Caki2 (cell line): ENCODE measurements at regions not wholly inside any gene's neighbourhood (a gene's known extent, or its start where the extent isn't known, plus 50 kb on each side); places are given as distances from the start of the nearest gene placed in this dataset.
"Not testable (repeated sequence)": the region's sequence is repeated elsewhere in the genome, so short reads cannot be mapped to it uniquely, and the experiment has no call there.

Experiments used
- DNase-seq: peaks from one replicate; pipeline ENCODE4 v3.0.0-alpha.2; 2015; ENCODE audit warnings: low read depth
- in situ Hi-C: cut with HindIII; loops from 2 replicates; pipeline ENCODE4 v1.10.0; 2016; ENCODE audit warnings: low sequenced_read_pairs, low pct_unique_long_range_greater_than_20kb, mixed read lengths

DNA sequence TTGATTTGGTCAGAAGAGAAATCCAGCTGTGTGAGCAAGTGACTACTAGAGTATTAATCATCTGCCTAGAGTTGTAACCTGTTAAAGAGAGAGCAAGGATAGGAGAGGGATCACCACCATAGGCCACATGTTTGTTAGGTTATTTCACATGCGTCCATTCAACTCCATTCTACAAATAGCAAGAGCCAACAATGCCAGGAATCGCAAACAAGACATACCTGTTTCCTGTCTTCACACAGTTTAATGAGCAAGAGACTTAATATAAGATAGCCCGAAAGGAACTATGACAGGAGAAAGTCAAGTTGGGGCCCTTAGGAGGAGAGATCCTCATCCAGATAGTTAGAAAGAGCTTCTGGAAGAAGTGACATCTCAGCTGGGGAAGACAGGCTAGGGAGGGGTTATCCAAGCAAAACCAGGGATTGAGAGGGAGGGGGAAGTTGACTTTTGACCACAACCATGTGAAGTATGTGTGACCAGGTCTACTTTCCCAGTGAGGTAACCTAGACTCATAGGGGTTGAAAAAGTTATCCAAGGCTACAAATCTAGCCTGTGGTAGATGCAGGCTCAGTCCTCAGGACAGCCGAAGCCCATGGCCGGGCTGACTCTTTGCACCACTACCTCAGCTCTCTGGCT, 147.4 kb downstream of the ALDH8A1 start:
- peak; percentile 84 for DNase-seq
- in situ Hi-C loops = no loop called here

DNA sequence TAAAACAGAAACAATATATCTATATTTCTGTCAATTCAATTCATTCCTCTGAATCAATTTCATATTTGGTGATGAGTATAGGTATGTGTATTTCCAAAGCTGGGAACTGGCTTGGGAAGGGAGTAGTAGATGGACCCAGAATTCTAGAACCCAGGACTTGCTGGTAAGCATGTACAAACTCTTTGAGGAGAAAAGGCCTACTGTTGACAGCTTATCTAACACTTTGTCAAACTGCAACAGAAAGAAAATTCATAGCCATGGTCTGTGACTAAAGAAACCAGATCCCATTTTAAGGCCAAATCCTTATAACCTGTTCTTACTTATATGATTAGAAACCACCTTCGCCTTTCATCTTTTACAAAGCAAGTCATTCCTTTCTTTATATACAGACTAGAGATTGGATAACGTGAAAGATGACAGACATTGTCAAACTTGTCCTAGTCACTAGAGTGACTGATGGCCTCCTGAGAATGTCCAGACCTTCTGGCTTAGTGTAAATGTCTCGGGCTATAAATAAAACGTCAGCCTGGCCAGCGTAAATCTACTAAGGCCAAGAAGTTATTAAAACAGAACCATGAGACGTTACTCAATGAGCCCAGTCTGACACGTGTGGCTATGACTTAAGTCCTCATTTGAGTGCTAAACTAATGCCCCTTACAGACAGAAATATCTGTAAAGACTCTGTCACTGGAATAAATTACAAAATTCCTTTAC, 152.3 kb downstream of the ALDH8A1 start:
- DNase-seq = no peak
- in situ Hi-C loops = no loop called here

DNA sequence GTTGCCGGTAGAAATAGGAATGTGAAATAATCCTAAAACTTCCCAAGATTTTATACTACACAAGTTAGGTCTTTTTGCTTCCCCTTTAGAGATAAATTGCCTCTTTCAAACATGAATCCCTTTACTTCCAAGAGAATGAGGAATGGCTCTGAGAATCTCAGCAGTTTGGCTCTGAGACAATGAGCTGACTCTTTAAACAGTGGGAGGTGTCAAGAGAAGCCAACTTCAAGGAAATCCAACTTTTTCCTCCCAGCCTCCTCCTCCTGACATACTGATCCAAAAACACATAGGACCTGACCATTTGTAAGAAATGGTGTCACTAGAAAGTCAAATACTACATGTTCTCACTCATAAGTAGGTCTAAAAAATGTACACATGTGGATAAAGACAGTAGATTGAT, 154.2 kb downstream of the ALDH8A1 start:
- in situ Hi-C loops = no loop called here
- DNase-seq = no peak

DNA sequence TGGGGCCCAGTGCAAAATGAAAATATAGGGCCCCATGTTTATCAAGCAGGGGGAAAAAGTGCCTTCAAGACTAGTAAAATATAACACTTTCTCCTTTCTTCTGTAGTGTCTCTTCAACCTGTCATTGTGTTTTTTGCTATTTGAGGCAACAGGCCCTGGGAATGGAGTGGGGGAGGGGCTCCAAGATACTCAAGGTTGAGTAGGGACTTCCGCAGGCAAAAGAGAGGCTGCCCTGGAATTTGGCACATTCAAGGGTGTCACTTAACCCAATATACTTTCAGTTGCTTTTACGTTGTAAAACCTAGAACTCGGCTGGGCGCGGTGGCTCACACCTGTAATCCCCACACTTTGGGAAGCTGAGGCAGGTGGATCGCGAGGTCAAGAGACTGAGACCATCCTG, 154.9 kb downstream of the ALDH8A1 start:
- in situ Hi-C loops = no loop called here
- no peak for DNase-seq

DNA sequence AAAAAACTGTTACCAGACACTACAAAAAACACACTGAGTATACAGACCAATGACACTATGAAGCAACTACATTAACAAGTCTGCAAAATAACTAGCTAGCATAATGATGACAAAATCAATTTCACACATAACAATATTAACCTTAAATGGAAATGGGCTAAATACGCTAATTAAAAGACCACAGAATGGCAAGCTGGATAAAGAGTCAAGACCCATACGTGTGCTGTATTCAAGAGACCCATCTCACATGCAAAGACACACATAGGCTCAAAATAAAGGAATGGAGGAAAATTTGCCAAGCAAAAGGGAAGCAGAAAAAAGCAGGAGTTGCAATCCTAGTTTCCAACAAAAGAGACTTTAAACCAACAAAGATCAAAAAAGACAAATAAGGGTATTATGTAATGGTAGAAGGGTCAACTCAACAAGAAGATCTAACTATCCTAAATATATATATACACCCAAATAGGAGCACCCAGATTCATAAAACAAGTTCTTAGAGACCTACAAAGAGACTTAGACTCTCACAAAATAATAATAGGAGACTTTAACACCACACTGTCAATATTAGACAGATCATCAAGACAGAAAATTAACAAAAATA, 158.6 kb downstream of the ALDH8A1 start:
- DNase-seq, in situ Hi-C loops: not testable (repeated sequence)

DNA sequence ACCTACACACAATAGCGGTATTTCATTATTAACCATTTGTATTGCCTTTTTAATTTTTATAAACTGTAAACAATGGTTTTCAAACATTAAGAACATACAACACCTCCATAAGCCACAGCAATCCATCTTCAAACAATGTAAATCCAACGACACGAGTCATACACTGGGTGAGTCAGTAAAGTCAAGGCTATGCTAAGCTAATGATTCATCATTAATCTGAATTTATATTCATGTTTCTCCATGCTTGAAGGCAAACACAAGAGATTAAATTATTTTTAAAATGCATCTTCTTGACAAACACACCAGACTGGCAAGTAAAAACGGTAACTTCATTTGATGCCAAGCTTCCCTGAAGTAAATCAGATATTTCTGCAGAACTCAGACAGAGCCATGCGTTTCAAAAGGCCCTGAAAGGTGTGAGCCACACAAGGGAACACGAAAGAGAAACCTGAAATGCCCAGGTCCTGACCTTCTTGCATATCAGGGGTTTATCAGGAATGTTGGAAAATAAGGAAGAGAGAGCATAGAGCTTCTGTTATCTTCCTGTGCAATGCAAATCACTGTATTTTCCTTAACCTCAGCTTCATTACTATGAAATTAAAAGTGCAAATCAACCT, 162.5 kb downstream of the ALDH8A1 start:
- DNase-seq = peak; percentile 41
- in situ Hi-C loops = no loop called here

DNA sequence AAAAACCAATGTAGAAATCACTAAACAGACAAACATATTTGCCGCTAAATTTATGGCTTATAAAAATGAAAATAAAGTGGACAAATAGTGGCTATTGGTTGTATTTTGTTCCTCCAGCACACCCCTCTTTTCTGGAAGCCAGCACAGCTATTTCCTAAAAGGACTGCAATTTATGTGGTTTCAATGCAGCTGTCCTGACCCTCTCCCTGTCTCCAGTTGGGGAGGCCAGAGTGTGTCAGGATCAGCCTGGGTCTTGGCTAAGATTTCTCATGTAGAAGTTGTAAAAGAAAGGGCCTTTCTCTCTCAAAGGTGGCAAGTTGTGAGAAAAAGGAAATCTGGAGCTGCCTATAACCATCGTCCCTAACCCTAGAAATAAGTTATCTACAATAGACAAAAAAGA, 165.6 kb downstream of the ALDH8A1 start:
- no peak for DNase-seq
- in situ Hi-C loops = no loop called here

DNA sequence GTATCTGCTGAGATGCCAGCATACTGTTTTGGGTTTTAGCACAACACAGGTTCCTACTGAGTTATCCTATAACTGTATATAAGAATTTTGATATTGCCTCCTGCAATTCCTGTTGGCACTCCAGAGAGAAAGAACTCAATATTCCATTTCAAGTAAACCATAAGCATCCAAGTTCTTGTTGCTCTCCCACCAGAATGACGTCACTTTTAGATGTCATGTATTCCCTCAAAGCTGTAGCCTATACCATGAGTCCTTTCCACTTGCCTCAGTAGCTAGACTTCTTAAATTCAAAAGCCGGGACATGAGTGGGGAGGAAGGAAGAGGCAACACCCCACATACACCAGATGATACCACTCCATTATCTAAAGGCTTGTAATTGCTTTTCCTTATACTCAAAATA, 171.5 kb downstream of the ALDH8A1 start:
- in situ Hi-C loops = no loop called here
- DNase-seq = no peak

DNA sequence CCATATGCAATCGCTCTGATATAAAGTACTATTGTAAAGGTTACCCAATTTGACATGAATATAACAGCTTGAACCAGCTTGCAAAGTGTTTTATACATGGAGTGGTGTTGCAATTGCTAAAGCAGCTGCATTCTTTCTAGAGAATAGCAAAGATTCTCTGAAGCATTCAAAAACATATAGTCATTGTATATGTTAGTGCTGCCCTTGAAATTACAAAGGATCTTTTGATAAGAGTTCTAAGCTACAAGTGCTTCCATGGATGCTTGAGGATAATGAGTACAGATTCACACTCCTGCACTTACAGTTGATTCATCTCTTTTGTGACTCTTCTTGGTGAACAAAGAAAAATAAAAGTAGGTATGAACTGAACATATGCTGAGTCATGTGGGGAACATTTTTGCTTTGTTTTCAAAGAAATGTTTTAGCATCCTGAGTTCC, 175.7 kb downstream of the ALDH8A1 start:
- peak; percentile 59 for DNase-seq
- in situ Hi-C loops = no loop called here

DNA sequence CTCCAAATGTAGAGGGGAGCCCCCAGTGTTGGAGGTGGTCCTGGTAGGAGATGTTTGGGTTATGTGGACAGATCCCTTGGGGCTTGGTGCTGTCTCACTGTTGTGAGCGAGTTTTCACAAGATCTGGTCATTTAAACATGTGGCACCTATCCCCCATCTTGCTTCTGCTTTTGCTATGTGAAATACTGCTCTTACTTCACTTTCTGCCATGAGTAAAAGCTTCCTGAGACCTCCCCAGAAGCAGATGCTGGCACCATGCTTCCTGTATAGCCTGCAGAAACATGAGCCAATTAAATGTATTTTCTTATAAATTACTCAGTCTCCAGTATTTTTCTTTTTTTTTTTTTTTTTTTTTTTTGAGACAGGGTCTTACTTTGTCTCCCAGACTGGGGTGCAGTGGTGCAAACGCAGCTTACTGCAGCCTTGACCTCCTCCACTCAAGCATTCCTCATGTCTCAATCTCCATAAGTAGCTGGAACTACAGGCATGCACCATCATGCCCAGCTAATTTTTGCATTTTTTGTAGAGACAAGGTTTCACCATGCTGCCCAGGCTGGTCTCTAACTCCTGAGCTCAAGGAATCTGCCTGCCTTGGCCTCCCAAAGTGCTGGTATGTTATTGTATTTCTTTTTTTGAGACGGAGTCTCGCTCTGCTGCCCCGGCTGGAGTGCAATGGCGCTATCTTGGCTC, 177.1 kb downstream of the ALDH8A1 start:
- no peak for DNase-seq
- in situ Hi-C loops = no loop called here

DNA sequence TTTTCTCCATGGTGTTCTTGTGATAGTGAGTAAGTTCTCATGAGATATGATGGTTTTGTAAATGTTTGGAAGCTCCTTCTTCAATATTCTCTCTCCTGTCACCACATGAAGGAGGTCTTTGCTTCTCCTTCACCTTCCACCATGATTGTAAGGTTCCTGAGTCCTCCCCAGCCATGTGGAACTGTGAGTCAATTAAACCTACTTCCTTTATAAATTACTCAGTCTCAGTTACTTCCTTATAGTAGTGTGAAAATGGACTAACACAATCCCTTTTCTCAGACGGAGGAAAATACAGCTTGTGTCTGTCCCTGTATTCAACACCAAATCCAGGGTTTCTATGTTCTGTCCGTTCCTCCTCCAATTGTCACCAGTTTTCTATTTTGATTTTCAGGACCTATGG, 181.0 kb downstream of the ALDH8A1 start:
- no peak for DNase-seq
- in situ Hi-C loops = no loop called here

DNA sequence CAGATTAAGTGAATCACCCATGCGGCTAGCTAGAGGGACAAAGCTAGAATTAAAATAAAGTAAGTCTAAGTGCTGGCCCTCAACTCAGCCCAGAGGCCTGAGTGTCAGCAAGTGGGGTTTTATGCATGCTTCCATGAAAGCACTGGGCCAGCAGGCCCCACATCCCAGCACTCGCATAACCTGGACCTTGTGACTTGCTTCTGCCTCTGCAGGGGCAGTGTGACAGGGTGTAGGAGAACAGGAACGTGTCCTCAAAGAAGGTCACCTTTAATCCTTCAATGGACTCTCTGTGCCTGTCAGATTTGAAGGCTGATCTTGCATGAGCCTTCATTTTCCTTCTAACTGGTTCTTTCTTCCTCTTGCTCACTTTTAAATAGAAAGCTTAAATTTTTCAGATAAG, 183.4 kb downstream of the ALDH8A1 start:
- in situ Hi-C loops = no loop called here
- DNase-seq = no peak

DNA sequence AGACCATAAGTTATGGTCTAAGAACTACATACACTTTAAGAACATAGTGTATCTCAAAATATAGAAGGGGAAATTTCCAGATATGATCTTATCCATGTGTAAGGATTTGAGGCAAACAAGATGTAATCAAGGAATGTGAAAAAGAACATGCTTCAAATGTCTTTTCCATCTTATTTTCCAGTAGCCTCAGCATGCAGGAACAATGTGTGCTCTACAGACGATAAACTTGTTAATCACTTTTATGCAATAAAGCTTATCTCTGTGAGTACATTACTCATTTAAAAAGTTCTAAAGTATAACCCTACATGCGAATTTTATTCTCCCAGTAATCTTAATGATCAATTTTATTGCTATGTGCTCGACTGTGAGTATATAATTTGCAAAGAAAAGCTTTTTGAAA, 185.2 kb downstream of the ALDH8A1 start:
- in situ Hi-C loops = no loop called here
- DNase-seq = no peak

DNA sequence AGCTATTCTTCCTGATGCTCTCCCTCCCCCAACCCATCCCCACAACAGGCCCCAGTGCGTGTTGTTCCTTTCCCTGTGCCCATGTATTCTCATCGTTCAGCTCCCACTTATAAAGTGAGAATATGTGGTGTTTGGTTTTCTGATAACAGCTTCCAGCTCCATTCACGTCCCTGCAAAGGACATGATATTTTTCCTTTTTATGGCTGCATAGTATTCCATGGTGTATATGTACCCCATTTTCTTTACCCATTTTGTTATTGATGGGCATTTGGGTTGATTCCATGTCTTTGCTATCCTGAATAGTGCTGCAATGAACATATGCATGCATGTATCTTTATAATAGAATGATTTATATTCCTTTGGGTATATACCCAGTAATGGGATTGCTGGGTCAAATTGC, 186.3 kb downstream of the ALDH8A1 start:
- in situ Hi-C loops = not testable (repeated sequence)

DNA sequence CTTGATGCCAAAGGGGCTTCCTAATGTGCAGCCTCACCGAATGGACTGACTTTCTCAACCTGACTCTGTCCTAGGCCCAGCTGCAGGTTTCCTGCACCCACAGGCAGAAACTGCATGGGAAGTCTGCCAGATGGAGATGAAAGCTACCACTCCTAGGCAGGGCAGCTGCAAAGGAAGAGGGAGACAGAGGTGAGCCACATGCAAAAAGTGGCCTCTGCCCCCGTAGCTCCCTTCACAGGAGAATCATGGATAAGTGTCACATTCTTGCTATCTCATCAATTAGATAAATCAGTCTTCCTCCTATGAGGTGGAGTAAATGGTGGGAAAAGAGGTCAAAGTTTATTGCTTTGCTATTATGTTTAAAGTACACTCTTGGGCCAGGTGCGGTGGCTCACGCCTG, 191.3 kb downstream of the ALDH8A1 start:
- DNase-seq = no peak
- in situ Hi-C loops = no loop called here

More for the DNA sequence above, 186.3 kb downstream of the ALDH8A1 start:
- DNase-seq = not testable (repeated sequence)

DNA sequence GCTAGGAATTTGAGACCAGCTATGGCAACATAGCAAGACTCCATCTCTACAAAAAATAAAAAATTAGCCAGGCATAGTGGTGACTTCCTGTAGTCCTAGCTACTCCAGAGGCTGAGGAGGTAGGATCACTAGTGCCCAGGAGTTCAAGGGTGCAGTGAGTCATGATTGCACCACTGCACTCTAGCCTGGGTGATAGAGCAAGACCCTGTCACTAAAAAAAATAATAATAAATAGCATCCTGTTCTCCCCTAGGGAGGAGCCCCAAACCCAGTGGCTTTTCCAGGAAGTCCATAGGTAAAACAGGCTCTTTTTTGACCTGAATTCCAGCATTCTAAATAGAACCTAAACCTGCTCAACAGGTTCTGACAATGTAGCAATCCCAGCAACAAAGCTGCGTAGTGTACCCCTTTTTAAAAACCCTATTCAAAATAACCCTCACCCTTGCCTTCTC, 192.0 kb downstream of the ALDH8A1 start:
- in situ Hi-C loops = no loop called here
- DNase-seq = peak; percentile 30

DNA sequence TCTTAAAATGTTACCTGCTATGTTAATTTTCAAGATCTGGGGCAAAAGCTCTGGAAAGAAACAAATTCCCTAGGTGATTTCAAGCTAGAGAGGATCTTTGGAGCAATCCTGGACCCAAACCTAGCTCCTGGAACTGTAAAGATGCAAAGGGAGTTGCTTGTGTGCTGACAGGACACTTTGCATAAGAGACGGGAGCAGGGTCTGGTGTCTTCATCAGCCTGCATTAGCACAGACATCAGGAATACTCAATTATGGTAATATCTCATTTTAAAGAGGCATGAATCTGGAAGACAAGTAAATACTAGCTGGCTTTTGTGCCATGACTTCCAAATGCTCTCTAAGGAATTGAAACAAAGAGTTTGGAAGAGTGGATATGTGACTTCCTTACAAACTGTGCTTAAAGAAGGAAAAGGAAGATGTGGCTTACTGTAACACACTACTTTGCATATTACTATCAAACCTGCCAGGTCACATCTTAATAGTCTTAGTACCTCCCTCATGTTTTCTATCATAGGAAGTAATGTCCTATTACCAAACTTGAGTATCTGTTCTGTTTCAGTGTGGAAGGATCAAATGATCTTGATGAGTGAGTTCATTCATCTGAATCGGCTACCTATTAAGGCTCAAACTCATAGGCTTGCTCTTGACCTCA, 193.4 kb downstream of the ALDH8A1 start:
- in situ Hi-C loops = no loop called here

DNA sequence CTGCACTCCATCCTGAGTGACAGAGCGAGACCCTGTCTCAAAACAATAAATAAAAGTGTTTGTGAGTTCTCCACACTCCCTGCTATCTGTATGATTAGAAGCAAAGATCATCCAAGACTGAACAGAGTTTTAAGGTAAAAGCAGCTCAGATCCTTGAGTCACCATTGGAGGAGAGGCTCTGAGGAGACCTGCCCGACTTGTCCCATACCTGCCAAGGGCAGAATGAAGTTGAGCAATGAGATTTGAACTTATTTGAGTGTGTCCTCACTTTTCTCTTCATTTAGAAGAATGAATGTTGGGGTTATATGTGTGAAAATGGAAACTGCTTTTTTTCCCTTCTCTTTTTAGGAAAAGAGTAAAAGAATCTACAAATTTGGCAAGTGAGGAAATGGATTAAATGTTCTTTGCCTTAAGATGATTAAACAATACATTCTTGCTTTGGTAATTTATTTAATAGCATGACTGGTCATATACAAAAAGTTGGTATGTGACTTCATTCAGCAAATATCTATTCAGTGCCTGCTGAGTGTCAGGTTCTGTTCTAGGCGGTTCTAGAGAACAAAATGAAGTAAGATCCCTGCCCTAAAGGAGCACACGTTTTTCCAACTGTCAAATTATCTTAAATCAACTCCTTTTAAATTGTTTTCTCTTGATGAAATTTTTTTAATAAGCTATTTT, 195.7 kb downstream of the ALDH8A1 start:
- DNase-seq = no peak
- in situ Hi-C loops = no loop called here

More for the DNA sequence above, 193.4 kb downstream of the ALDH8A1 start:
- no peak for DNase-seq
